ENCODE measurements at regions not wholly inside any gene's neighbourhood (a gene's known extent, or its start where the extent isn't known, plus 50 kb on each side); places are given as distances from the start of the nearest gene placed in this dataset.

DNA sequence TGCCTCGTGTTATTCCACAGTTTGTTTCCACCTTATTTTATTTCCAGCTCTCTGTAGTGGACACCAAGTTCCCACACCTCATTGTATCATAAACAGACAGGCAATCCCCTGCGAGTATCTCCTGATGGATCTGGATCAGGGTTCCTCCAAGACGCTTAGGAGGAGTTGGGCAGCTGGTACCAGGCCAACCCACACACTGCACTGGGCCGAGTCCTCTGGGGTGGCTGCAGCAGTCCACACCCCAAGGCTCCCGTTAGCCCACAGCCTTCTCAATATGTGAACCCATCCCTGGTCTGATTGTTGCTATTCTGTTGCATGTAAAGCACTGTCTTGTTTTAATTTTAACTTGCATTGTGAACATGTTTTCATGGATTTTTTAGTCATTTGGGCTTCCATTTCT lies 178.8 kb upstream of the RAB6C start:
- no peaks in the 10 kb centered on the region for H4K20me1 ChIP-seq (ENCODE audit: insufficient read depth)
- TF ChIP-seq CTCF (conservative IDR thresholded peaks at IDR 0.05) (no peak), EZH2 (IDR thresholded peaks at IDR 0.05; ENCODE audit: low read depth) (no peak)
- POLR2A ChIA-PET (ENCODE audit: unreplicated experiment): no interaction called here
- CTCF ChIA-PET: no interaction called here
- no peak for DNase-seq
- no peaks in the 10 kb centered on the region for H3K79me2 ChIP-seq (ENCODE audit: low read depth)
- BruUV-seq (replicated peaks): no TSS peak
- H3K27ac ChIP-seq: no peak overlapping the region
- no peaks in the 10 kb centered on the region for H3K4me1 ChIP-seq (replicated peaks; ENCODE audit: insufficient read depth)
- no peaks in the 10 kb centered on the region for H3K9me2 ChIP-seq (ENCODE audit: insufficient read depth)
- H3K36me3 ChIP-seq (ENCODE audit: low read depth): no peaks in the 10 kb centered on the region
- H3K27me3 ChIP-seq (ENCODE audit: insufficient read depth, low read depth): peaks cover 71% of the 10 kb centered on the region
- H3F3A ChIP-seq (ENCODE audit: insufficient read depth, low read depth): no peaks in the 10 kb centered on the region
- no peak overlapping the region for H3K4me3 ChIP-seq
- intact Hi-C loops (cut with micrococcal nuclease; ENCODE audit: unreplicated experiment): no loop called here
- no peaks in the 10 kb centered on the region for H3K9me3 ChIP-seq (ENCODE audit: insufficient read depth, low read depth)
- no peak overlapping the region for H2AFZ ChIP-seq
- H3K4me2 ChIP-seq: no peak overlapping the region

- ChIA-PET CTCF (no interaction called here), POLR2A (ENCODE audit: unreplicated experiment) (no interaction called here)
- TF ChIP-seq CTCF (conservative IDR thresholded peaks at IDR 0.05) (no peak), EZH2 (IDR thresholded peaks at IDR 0.05; ENCODE audit: low read depth) (no peak)
- H3K4me3 ChIP-seq: no peak overlapping the region
- no peaks in the 10 kb centered on the region for H3K4me1 ChIP-seq (replicated peaks; ENCODE audit: insufficient read depth)
- H3K36me3 ChIP-seq (ENCODE audit: low read depth): no peaks in the 10 kb centered on the region
- no peaks in the 10 kb centered on the region for H3K79me2 ChIP-seq (ENCODE audit: low read depth)
- H3K27me3 ChIP-seq (ENCODE audit: insufficient read depth, low read depth): peaks cover 73% of the 10 kb centered on the region
- H3K4me2 ChIP-seq: no peak overlapping the region
- no peak overlapping the region for H2AFZ ChIP-seq
- H3K9me2 ChIP-seq (ENCODE audit: insufficient read depth): no peaks in the 10 kb centered on the region
- H3K27ac ChIP-seq: no peak overlapping the region
- intact Hi-C loops (cut with micrococcal nuclease; ENCODE audit: unreplicated experiment): no loop called here
- DNase-seq: no peak
- no peaks in the 10 kb centered on the region for H3F3A ChIP-seq (ENCODE audit: insufficient read depth, low read depth)
- no TSS peak for BruUV-seq (replicated peaks)
- H3K9me3 ChIP-seq (ENCODE audit: insufficient read depth, low read depth): no peaks in the 10 kb centered on the region
- no peaks in the 10 kb centered on the region for H4K20me1 ChIP-seq (ENCODE audit: insufficient read depth)
Measured at GRCh38 chr2:129801575-129801974, 177.9 kb upstream of the RAB6C start.

DNA sequence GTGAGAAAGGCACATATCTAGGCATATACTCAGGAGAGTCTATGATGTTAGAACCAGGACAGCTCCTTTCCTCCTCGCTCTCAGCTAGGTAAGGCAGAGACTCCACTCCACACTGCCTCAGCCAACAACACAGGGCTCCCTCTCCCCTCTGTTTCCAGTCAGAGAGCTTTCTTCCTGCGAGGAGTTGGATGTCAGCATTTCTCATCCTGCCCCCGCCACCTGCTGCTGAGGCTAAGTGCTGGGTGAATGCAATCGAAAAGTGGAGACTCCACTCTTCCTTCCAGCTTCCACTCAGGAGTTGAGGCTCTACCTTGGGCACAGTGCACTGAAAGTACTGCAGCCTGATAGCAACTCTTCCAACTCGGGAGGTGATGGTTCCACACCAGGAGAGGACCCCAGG lies 177.2 kb upstream of the RAB6C start:
- Histone ChIP-seq H3K9me2 (ENCODE audit: insufficient read depth) (no peaks in the 10 kb centered on the region), H4K20me1 (ENCODE audit: insufficient read depth) (no peaks in the 10 kb centered on the region), H3K9me3 (ENCODE audit: insufficient read depth, low read depth) (no peaks in the 10 kb centered on the region), H3K36me3 (ENCODE audit: low read depth) (no peaks in the 10 kb centered on the region), H3K27me3 (ENCODE audit: insufficient read depth, low read depth) (peaks cover 73% of the 10 kb centered on the region), H2AFZ (no peak overlapping the region), H3K79me2 (ENCODE audit: low read depth) (no peaks in the 10 kb centered on the region), H3F3A (ENCODE audit: insufficient read depth, low read depth) (no peaks in the 10 kb centered on the region), H3K4me2 (no peak overlapping the region), H3K27ac (no peak overlapping the region), H3K4me1 (replicated peaks; ENCODE audit: insufficient read depth) (no peaks in the 10 kb centered on the region), H3K4me3 (no peak overlapping the region)
- intact Hi-C loops (cut with micrococcal nuclease; ENCODE audit: unreplicated experiment): no loop called here
- TF ChIP-seq EZH2 (IDR thresholded peaks at IDR 0.05; ENCODE audit: low read depth) (no peak), CTCF (conservative IDR thresholded peaks at IDR 0.05) (no peak)
- ChIA-PET POLR2A (ENCODE audit: unreplicated experiment) (no interaction called here), CTCF (no interaction called here)
- no TSS peak for BruUV-seq (replicated peaks)
- DNase-seq: no peak
